PC-3 (cell line): ENCODE measurements at regions not wholly inside any gene's neighbourhood (a gene's known extent, or its start where the extent isn't known, plus 50 kb on each side); places are given as distances from the start of the nearest gene placed in this dataset.

ENCODE experiments used
- ATAC-seq: fragments of 200-7000 bp; cut with Tn5 transposase; 2 replicates; pipeline ENCODE4 v1.9.1; 2020; ENCODE audit warnings: mild to moderate bottlenecking, moderate library complexity
- BruUV-seq: library from RNA; stranded (reverse); fragments of 400-500 nt; replicated peaks from 2 replicates; lab custom pipeline; 2021; lab: Mats Ljungman, UMichigan
- CTCF ChIA-PET: fragments of 300-600 bp; sonication (Branson Sonifier 250); formaldehyde crosslinking; loops from one replicate; lab custom pipeline; 2022; ENCODE audit warnings: antibody characterized with exemption; lab: Charles Lee
- POLR2A ChIA-PET: fragments of 300-600 bp; sonication (Branson Sonifier 250); formaldehyde crosslinking; loops from one replicate; lab custom pipeline; 2022; ENCODE audit warnings: antibody characterized with exemption; ENCODE audit not compliant: unreplicated experiment; lab: Charles Lee
- DNase-seq: peaks from one replicate; pipeline ENCODE4 v3.0.0-alpha.2; 2015
- H2AFZ ChIP-seq: fragments of 300-600 bp; sonication (generic); 2 replicates; pipeline ENCODE4 v1.6.0; 2016; ENCODE audit warnings: antibody characterized with exemption, low read length
- H3F3A ChIP-seq: fragments of 300-600 bp; sonication (generic); one replicate; pipeline ENCODE4 v1.6.0; 2017; ENCODE audit warnings: antibody characterized with exemption, low read length, control low read depth, mild to moderate bottlenecking; ENCODE audit not compliant: unreplicated experiment
- H3K27ac ChIP-seq: fragments of 300-600 bp; sonication (generic); 2 replicates; pipeline ENCODE4 v1.5.1; 2016; ENCODE audit warnings: mild to moderate bottlenecking, low read length
- H3K27me3 ChIP-seq: fragments of 300-600 bp; sonication (generic); 2 replicates; pipeline ENCODE4 v1.6.1; 2016; ENCODE audit warnings: low read length, mixed read lengths
- H3K36me3 ChIP-seq: fragments of 300-600 bp; sonication (generic); 2 replicates; pipeline ENCODE4 v1.6.1; 2016; ENCODE audit warnings: low read depth, mixed run types, low read length, mixed read lengths
- H3K4me1 ChIP-seq: fragments of 300-600 bp; sonication (generic); 2 replicates; pipeline ENCODE4 v1.5.1; 2016; ENCODE audit warnings: low read length; ENCODE audit not compliant: insufficient read depth
- H3K4me2 ChIP-seq: fragments of 300-600 bp; sonication (generic); 2 replicates; pipeline ENCODE4 v1.6.0; 2016; ENCODE audit warnings: low read length
- H3K4me3 ChIP-seq: fragments of 300-600 bp; sonication (generic); 2 replicates; pipeline ENCODE4 v1.5.1; 2016; ENCODE audit warnings: mild to moderate bottlenecking, low read length, mixed read lengths
- H3K79me2 ChIP-seq: fragments of 300-600 bp; sonication (generic); 2 replicates; pipeline ENCODE4 v1.6.1; 2017; ENCODE audit warnings: low read length, mixed read lengths
- H3K9ac ChIP-seq: fragments of 300-600 bp; sonication (generic); 2 replicates; pipeline ENCODE4 v1.6.0; 2016; ENCODE audit warnings: mild to moderate bottlenecking, low read length
- H3K9me2 ChIP-seq: fragments of 300-600 bp; sonication (generic); replicated peaks from 2 replicates; pipeline ENCODE4 v1.6.1; 2016; ENCODE audit warnings: mixed run types, low read length, mixed read lengths
- H3K9me3 ChIP-seq: fragments of 300-600 bp; sonication (generic); 2 replicates; pipeline ENCODE4 v1.6.1; 2016; ENCODE audit warnings: low read length, mixed read lengths
- H4K20me1 ChIP-seq: fragments of 300-600 bp; sonication (generic); 2 replicates; pipeline ENCODE4 v1.6.1; 2016; ENCODE audit warnings: low read length, mixed read lengths
- EZH2 ChIP-seq: fragments of 300-600 bp; sonication (generic); IDR thresholded peaks from one replicate; pipeline ENCODE4 v1.6.1; 2017; ENCODE audit warnings: antibody characterized with exemption, mild to moderate bottlenecking, low read length; ENCODE audit not compliant: unreplicated experiment
- EZH2phosphoT487 ChIP-seq: fragments of 300-600 bp; sonication (generic); IDR thresholded peaks from 2 replicates; pipeline ENCODE4 v1.6.1; 2018; ENCODE audit warnings: mild to moderate bottlenecking, antibody characterized with exemption, low read length, borderline replicate concordance
- intact Hi-C: fragments of 100-400 bp; cut with micrococcal nuclease; formaldehyde crosslinking; loops from 2 replicates; pipeline ENCODE4 v1.9.0; 2023
- TF ChIP-seq, protein P1 (sequence below): fragments of 300-600 bp; sonication (generic); conservative IDR thresholded peaks from 2 replicates; pipeline ENCODE4 v1.5.1; 2017; ENCODE audit warnings: antibody characterized with exemption, low read depth, mild to moderate bottlenecking, low read length

- ChIA-PET POLR2A (no interaction called here), CTCF (no interaction called here)
- no peak overlapping the region for H3K4me2 ChIP-seq
- no peak overlapping the region for H3K4me3 ChIP-seq
- no peaks in the 10 kb centered on the region for H3K36me3 ChIP-seq
- no peaks in the 10 kb centered on the region for H3F3A ChIP-seq
- H4K20me1 ChIP-seq: no peaks in the 10 kb centered on the region
- no peak overlapping the region for H2AFZ ChIP-seq
- no peaks in the 10 kb centered on the region for H3K79me2 ChIP-seq
- no peak overlapping the region for H3K27ac ChIP-seq
- ATAC-seq (no peak), DNase-seq (no peak)
- H3K27me3 ChIP-seq: no peaks in the 10 kb centered on the region
- no peaks in the 10 kb centered on the region for H3K9me2 ChIP-seq
- no peaks in the 10 kb centered on the region for H3K4me1 ChIP-seq
- no TSS peak for BruUV-seq
- TF ChIP-seq EZH2 (no peak), EZH2phosphoT487 (no peak)
- TF ChIP-seq, protein P1, sequence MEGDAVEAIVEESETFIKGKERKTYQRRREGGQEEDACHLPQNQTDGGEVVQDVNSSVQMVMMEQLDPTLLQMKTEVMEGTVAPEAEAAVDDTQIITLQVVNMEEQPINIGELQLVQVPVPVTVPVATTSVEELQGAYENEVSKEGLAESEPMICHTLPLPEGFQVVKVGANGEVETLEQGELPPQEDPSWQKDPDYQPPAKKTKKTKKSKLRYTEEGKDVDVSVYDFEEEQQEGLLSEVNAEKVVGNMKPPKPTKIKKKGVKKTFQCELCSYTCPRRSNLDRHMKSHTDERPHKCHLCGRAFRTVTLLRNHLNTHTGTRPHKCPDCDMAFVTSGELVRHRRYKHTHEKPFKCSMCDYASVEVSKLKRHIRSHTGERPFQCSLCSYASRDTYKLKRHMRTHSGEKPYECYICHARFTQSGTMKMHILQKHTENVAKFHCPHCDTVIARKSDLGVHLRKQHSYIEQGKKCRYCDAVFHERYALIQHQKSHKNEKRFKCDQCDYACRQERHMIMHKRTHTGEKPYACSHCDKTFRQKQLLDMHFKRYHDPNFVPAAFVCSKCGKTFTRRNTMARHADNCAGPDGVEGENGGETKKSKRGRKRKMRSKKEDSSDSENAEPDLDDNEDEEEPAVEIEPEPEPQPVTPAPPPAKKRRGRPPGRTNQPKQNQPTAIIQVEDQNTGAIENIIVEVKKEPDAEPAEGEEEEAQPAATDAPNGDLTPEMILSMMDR: no peak
- H3K9me3 ChIP-seq: no peaks in the 10 kb centered on the region
- H3K9ac ChIP-seq: no peak overlapping the region
- intact Hi-C loops: no loop called here
These were observed 626.1 kb downstream of the HDGFL1 start for GRCh38 chr6:23195487-23195886.

DNA sequence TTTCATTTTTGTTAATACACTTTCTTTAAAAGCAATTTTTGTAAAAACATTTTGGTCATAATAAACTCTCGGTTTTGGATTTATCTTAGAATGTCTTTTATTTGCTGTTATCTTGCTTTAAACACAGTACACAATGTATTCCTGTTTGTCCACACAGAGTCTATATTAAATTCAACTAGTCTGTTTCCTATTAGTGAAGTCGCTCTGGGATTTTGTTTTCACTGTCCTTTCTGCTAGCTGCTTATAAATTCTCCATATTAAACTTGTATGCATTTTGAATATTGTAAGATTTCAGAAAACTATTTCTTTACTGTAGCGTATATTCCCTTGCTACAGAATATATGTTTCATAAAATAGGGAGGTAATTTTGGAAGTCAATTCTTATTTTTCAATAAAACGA is 630.2 kb downstream of the HDGFL1 start:
- DNase-seq (no peak), ATAC-seq (no peak)
- H2AFZ ChIP-seq: no peak overlapping the region
- POLR2A ChIA-PET: no interaction called here
- no peak overlapping the region for H3K9ac ChIP-seq
- no TSS peak for BruUV-seq
- H3K4me1 ChIP-seq: no peaks in the 10 kb centered on the region
- H3K27me3 ChIP-seq: no peaks in the 10 kb centered on the region
- TF ChIP-seq EZH2phosphoT487: no peak
- TF ChIP-seq, protein P1: no peak
- no peak for TF ChIP-seq EZH2
- H4K20me1 ChIP-seq: no peaks in the 10 kb centered on the region
- H3K36me3 ChIP-seq: no peaks in the 10 kb centered on the region
- intact Hi-C loops: no loop called here
- CTCF ChIA-PET: no interaction called here
- H3K4me2 ChIP-seq: no peak overlapping the region
- H3K27ac ChIP-seq: no peak overlapping the region
- H3K79me2 ChIP-seq: no peaks in the 10 kb centered on the region
- no peaks in the 10 kb centered on the region for H3K9me2 ChIP-seq
- H3K4me3 ChIP-seq: no peak overlapping the region
- no peaks in the 10 kb centered on the region for H3F3A ChIP-seq
- H3K9me3 ChIP-seq: no peaks in the 10 kb centered on the region

DNA sequence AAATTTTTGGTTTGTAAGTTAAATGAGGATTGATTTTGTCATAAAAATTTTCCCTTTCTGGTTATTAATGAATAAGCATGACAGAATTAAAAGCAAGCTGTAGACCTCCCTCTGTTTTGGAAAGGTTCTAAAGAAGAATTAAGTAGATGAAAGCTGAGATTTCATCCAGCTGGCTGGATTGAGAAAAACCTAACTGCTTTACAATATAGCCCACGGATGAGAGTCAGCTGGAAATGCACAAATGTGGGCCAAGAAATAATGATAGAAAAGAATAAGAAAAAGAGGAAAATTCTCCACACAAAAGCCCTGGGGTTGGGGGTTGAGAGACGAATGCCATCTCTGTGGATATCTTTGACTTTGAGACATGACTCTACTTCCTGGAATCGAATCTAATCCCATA is 631.6 kb downstream of the HDGFL1 start:
- no peak for TF ChIP-seq EZH2
- no peak for TF ChIP-seq EZH2phosphoT487
- TF ChIP-seq, protein P1: no peak
- POLR2A ChIA-PET: no interaction called here
- H3K79me2 ChIP-seq: no peaks in the 10 kb centered on the region

More for the DNA sequence above, 631.6 kb downstream of the HDGFL1 start:
- Histone ChIP-seq H3F3A (no peaks in the 10 kb centered on the region), H3K36me3 (no peaks in the 10 kb centered on the region), H4K20me1 (no peaks in the 10 kb centered on the region), H3K27me3 (no peaks in the 10 kb centered on the region), H3K4me2 (no peak overlapping the region), H3K4me3 (no peak overlapping the region), H2AFZ (no peak overlapping the region), H3K27ac (no peak overlapping the region), H3K9ac (no peak overlapping the region), H3K9me3 (no peaks in the 10 kb centered on the region), H3K4me1 (no peaks in the 10 kb centered on the region), H3K9me2 (no peaks in the 10 kb centered on the region)
- DNase-seq (no peak), ATAC-seq (no peak)
- no TSS peak for BruUV-seq
- CTCF ChIA-PET: no interaction called here
- intact Hi-C loops: no loop called here
